Upper lobe of left lung (tissue), 6 donors: ENCODE measurements at regions not wholly inside any gene's neighbourhood (a gene's known extent, or its start where the extent isn't known, plus 50 kb on each side); places are given as distances from the start of the nearest gene placed in this dataset.

Source experiments
- ATAC-seq, 2 donors: fragments of 200-7000 bp; cut with Tn5 transposase; one replicate each; pipeline ENCODE4 v1.9.1; 2022; ENCODE audit warnings: mild to moderate bottlenecking in 2 of 2, moderate library complexity in 2 of 2; ENCODE audit not compliant: low FRiP score in 2 of 2
- DNase-seq, 2 donors: peaks; one replicate each; pipeline ENCODE4 v3.0.0-alpha.2; 2019 to 2020
- H3K27ac ChIP-seq, 4 donors: fragments of 200-600 bp; sonication (generic); one replicate each; pipeline ENCODE4 v1.5.1; 2016 to 2019
- H3K27me3 ChIP-seq, 4 donors: fragments of 200-600 bp; sonication (generic); one replicate each; pipeline ENCODE4 v1.5.1; 2017 to 2019
- H3K36me3 ChIP-seq, 4 donors: fragments of 200-600 bp; sonication (generic); one replicate each; pipeline ENCODE4 v1.5.1; 2016 to 2019
- H3K4me1 ChIP-seq, 4 donors: fragments of 200-600 bp; sonication (generic); one replicate each; pipeline ENCODE4 v1.5.1; 2018 to 2019
- H3K4me3 ChIP-seq, 4 donors: fragments of 200-600 bp; sonication (generic); one replicate each; pipeline ENCODE4 v1.5.1; 2017 to 2019; ENCODE audit warnings: mild to moderate bottlenecking in 2 of 4, moderate library complexity in 1 of 4
- H3K9me3 ChIP-seq, 4 donors: fragments of 200-600 bp; sonication (generic); one replicate each; pipeline ENCODE4 v1.5.1; 2018 to 2019
- EP300 ChIP-seq, 4 donors: sonication (generic); formaldehyde crosslinking; IDR thresholded peaks; one replicate each; pipeline ENCODE4 v1.5.1; 2017; ENCODE audit warnings: antibody characterized with exemption in 4 of 4, control low read depth in 2 of 4
- POLR2A ChIP-seq, 4 donors: fragments of 450-650 bp; IDR thresholded peaks; one replicate each; pipeline ENCODE4 v1.5.1; 2016 to 2017; ENCODE audit warnings: antibody characterized with exemption in 4 of 4, mild to moderate bottlenecking in 2 of 4
- POLR2AphosphoS5 ChIP-seq, 2 donors: sonication (generic); formaldehyde crosslinking; IDR thresholded peaks; one replicate each; pipeline ENCODE4 v1.5.1; 2017; ENCODE audit warnings: antibody characterized with exemption in 2 of 2
- WGBS, 2 donors: methylation state at CpG; one replicate each; pipeline ENCODE4 v1.1.5; 2017 to 2018; 5-methylcytosine and 5-hydroxymethylcytosine counted together
- TF ChIP-seq, protein P1 (sequence below), 6 experiments: fragments of 450-650 bp in 4 of 6; fragments of 200-600 bp in 2 of 6; sonication (generic) in 2 of 6; IDR thresholded peaks; one replicate each; pipeline ENCODE4 v1.5.1; 2016 to 2019; ENCODE audit warnings: antibody characterized with exemption in 6 of 6
- donor health status: DM: no; HTN: no; CAD: no; lungs with moderate emphysema.
- donor health status: DM: no; HTN: yes; CAD: no; lungs with severe emphysema.

DNA sequence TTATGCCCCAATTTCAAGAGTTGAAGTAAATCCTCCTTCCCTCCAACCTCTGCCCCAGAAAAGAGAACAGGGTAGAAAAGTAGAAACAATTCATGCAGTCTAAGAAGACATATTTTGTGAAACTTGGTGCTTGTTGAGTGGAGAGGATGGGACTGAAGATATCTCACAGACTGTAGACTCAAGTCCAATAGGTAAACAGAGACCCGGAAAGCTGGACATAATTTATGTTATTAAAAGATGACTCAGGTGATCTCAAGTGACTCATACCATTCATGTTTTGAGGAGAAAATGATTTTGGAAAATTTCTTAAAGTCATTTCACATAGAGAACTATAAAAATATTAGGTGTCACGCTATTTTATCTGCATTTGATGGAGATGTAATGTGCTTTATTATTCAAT, 203.1 kb upstream of the SOX9 start:
- no peak for DNase-seq
- no peak overlapping the region for H3K4me3 ChIP-seq
- H3K9me3 ChIP-seq, result no peaks in the 10 kb centered on the region
- no peaks in the 10 kb centered on the region for H3K27me3 ChIP-seq
- ATAC-seq, result no peak
- TF ChIP-seq POLR2A (IDR thresholded peaks at IDR 0.05) (no peak), POLR2AphosphoS5 (IDR thresholded peaks at IDR 0.05) (no peak), EP300 (IDR thresholded peaks at IDR 0.05) (no peak)
- TF ChIP-seq, protein P1, sequence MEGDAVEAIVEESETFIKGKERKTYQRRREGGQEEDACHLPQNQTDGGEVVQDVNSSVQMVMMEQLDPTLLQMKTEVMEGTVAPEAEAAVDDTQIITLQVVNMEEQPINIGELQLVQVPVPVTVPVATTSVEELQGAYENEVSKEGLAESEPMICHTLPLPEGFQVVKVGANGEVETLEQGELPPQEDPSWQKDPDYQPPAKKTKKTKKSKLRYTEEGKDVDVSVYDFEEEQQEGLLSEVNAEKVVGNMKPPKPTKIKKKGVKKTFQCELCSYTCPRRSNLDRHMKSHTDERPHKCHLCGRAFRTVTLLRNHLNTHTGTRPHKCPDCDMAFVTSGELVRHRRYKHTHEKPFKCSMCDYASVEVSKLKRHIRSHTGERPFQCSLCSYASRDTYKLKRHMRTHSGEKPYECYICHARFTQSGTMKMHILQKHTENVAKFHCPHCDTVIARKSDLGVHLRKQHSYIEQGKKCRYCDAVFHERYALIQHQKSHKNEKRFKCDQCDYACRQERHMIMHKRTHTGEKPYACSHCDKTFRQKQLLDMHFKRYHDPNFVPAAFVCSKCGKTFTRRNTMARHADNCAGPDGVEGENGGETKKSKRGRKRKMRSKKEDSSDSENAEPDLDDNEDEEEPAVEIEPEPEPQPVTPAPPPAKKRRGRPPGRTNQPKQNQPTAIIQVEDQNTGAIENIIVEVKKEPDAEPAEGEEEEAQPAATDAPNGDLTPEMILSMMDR (IDR thresholded peaks at IDR 0.05), result no peak
- H3K36me3 ChIP-seq, result no peaks in the 10 kb centered on the region
- H3K4me1 ChIP-seq, result no peaks in the 10 kb centered on the region
- 80 to 83% methylated on average over 2 of the region's 2 CpGs for WGBS, 2 donors
- no peak overlapping the region for H3K27ac ChIP-seq

DNA sequence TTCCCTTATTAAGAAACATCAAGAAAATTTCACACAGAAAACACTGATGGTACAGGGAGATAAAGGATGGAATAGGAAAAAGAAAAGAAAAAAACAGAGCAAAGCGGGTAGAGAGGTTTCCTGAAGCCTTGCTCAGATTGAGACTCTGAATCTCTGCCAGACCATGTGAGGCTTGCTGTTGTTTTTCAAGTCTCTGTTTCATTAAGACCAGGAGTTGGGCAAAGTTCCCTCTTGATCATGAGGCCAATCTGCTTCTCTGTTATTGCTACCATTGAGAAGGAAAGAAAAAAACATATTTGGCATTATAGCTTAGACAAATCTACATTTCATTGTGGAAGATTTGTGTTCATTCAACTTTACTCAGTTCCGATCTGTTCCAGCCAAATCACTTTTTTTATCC, 201.6 kb upstream of the SOX9 start:
- ATAC-seq (no peak), DNase-seq (no peak)
- H3K4me3 ChIP-seq, result no peak overlapping the region
- no peak overlapping the region for H3K27ac ChIP-seq
- H3K4me1 ChIP-seq, result no peaks in the 10 kb centered on the region
- 69 to 72% methylated on average over 2 of the region's 2 CpGs for WGBS, 2 donors
- no peaks in the 10 kb centered on the region for H3K27me3 ChIP-seq
- H3K9me3 ChIP-seq, result no peaks in the 10 kb centered on the region
- TF ChIP-seq POLR2AphosphoS5 (IDR thresholded peaks at IDR 0.05) (no peak), EP300 (IDR thresholded peaks at IDR 0.05) (no peak), POLR2A (IDR thresholded peaks at IDR 0.05) (no peak)
- TF ChIP-seq, protein P1 (IDR thresholded peaks at IDR 0.05), result no peak
- no peaks in the 10 kb centered on the region for H3K36me3 ChIP-seq

DNA sequence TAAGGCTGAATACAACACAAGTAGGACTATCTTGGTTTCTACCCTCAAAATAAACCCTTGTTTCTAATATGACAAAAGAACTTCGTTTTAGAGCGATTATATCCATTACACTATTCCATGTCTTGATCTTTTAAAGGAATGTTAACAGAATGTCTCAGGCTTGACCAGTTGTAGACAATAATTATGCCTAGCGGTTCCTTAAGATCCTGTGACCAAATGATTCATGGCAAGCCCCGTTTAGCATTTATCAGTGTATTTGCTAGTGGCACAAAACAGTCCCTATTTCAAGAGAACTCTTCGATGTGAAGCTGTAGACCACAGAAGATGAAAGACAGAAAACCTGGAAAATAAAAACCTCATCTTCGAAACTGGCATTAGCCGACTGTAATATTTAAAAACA, 200.9 kb upstream of the SOX9 start:
- no peak overlapping the region for H3K27ac ChIP-seq
- no peak for ATAC-seq
- DNase-seq, result no peak

DNA sequence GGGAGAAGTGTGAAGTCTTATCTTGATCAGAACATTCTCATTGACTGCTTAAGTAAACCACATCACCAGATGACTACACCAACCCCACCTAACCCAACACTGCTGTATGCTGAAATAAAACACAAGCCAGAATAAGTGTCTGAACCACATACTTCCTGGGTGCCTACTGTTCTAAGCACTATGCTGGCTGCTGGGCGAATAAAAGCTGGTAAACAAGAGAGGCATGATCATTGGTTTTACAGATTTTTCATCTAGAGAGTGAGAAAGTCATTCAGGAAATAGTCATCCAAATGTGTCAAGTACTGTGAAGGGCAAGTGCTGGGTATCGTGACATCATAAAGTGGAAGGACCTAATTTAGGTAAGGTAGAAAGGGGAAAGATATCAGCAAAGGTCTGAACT, 199.0 kb upstream of the SOX9 start:
- DNase-seq, result no peak
- Histone ChIP-seq H3K9me3 (no peaks in the 10 kb centered on the region), H3K27me3 (no peaks in the 10 kb centered on the region), H3K4me3 (no peak overlapping the region), H3K27ac (no peak overlapping the region), H3K4me1 (no peaks in the 10 kb centered on the region), H3K36me3 (no peaks in the 10 kb centered on the region)
- WGBS, 2 donors, result 63 to 69% methylated on average over 2 of the region's 2 CpGs
- TF ChIP-seq POLR2A (IDR thresholded peaks at IDR 0.05) (no peak), POLR2AphosphoS5 (IDR thresholded peaks at IDR 0.05) (no peak), EP300 (IDR thresholded peaks at IDR 0.05) (no peak)
- TF ChIP-seq, protein P1 (IDR thresholded peaks at IDR 0.05), result no peak
- ATAC-seq, result no peak

More for the DNA sequence above, 200.9 kb upstream of the SOX9 start:
- H3K4me3 ChIP-seq, result no peak overlapping the region
- H3K36me3 ChIP-seq, result no peaks in the 10 kb centered on the region
- no peaks in the 10 kb centered on the region for H3K4me1 ChIP-seq
- no peaks in the 10 kb centered on the region for H3K9me3 ChIP-seq
- TF ChIP-seq, protein P1 (IDR thresholded peaks at IDR 0.05), result no peak
- TF ChIP-seq POLR2AphosphoS5 (IDR thresholded peaks at IDR 0.05) (no peak), EP300 (IDR thresholded peaks at IDR 0.05) (no peak), POLR2A (IDR thresholded peaks at IDR 0.05) (no peak)
- 66 to 81% methylated on average over 7 of the region's 7 CpGs for WGBS, 2 donors
- H3K27me3 ChIP-seq, result no peaks in the 10 kb centered on the region

DNA sequence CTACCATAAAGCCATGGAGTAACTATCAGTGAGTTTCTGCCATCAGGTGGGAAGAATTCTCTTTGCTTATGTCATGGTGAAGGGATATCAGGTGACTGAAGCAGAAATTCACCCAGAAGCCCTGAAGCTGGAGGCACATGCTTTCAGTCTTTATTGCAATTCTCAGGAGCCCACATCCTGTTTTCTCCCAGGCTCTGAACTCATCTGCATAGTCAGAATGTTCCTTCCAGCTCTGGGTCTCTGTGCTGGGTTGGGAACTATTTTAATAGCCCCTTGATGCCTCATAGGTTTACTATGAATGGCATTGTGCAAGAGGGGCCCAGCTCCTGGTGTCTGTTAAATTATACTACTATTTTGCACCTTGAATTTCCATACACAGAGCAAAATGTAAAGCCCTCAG, 198.4 kb upstream of the SOX9 start:
- no peak for TF ChIP-seq EP300 (IDR thresholded peaks at IDR 0.05)
- no peak for TF ChIP-seq POLR2A (IDR thresholded peaks at IDR 0.05)
- no peak for TF ChIP-seq POLR2AphosphoS5 (IDR thresholded peaks at IDR 0.05)
- TF ChIP-seq, protein P1 (IDR thresholded peaks at IDR 0.05), result no peak
- no peak for DNase-seq
- no peak for ATAC-seq
- H3K4me1 ChIP-seq, result no peaks in the 10 kb centered on the region
- no peaks in the 10 kb centered on the region for H3K9me3 ChIP-seq
- H3K27ac ChIP-seq, result no peak overlapping the region
- no peaks in the 10 kb centered on the region for H3K36me3 ChIP-seq
- no peaks in the 10 kb centered on the region for H3K27me3 ChIP-seq
- no peak overlapping the region for H3K4me3 ChIP-seq
